A673 (cell line): ENCODE measurements at regions not wholly inside any gene's neighbourhood (a gene's known extent, or its start where the extent isn't known, plus 50 kb on each side); places are given as distances from the start of the nearest gene placed in this dataset.

Experiments
- BruUV-seq: library from RNA; stranded (reverse); fragments of 400-500 nt; replicated peaks from 2 replicates; lab custom pipeline; 2021; lab: Mats Ljungman, UMichigan
- CTCF ChIA-PET: fragments of 300-600 bp; sonication (Branson Sonifier 250); formaldehyde crosslinking; loops from one replicate; lab custom pipeline; 2022; ENCODE audit warnings: antibody characterized with exemption; lab: Charles Lee
- POLR2A ChIA-PET: fragments of 300-600 bp; sonication (Branson Sonifier 250); formaldehyde crosslinking; loops from one replicate; lab custom pipeline; 2022; ENCODE audit warnings: antibody characterized with exemption; ENCODE audit not compliant: low non-redundant PET; lab: Charles Lee
- DNase-seq: peaks from one replicate; pipeline ENCODE4 v3.0.0-alpha.2; 2015; ENCODE audit warnings: low spot score
- H3K27ac ChIP-seq: fragments of 200-600 bp; sonication (generic); 2 replicates; pipeline ENCODE4 v1.5.1; 2016; ENCODE audit warnings: mixed run types, low read depth, mild to moderate bottlenecking, mixed read lengths, antibody characterized with exemption, low read length; ENCODE audit not compliant: poor library complexity, severe bottlenecking
- H3K27me3 ChIP-seq: fragments of 200-600 bp; sonication (generic); replicated peaks from 2 replicates; pipeline ENCODE4 v1.6.1; 2017; ENCODE audit warnings: mixed run types, low read depth, mild to moderate bottlenecking, mixed read lengths, antibody characterized with exemption, low read length; ENCODE audit not compliant: insufficient read depth, poor library complexity
- H3K36me3 ChIP-seq: fragments of 200-600 bp; sonication (generic); 2 replicates; pipeline ENCODE4 v1.6.1; 2016; ENCODE audit warnings: mixed run types, mild to moderate bottlenecking, mixed read lengths, antibody characterized with exemption, low read length; ENCODE audit not compliant: insufficient read depth, poor library complexity, severe bottlenecking
- H3K4me1 ChIP-seq: fragments of 200-600 bp; sonication (generic); 2 replicates; pipeline ENCODE4 v1.6.1; 2017; ENCODE audit warnings: mixed run types, mild to moderate bottlenecking, mixed read lengths, antibody characterized with exemption, low read length; ENCODE audit not compliant: insufficient read depth, poor library complexity, severe bottlenecking
- H3K4me3 ChIP-seq: fragments of 200-600 bp; sonication (generic); 2 replicates; pipeline ENCODE4 v1.5.1; 2016; ENCODE audit warnings: low read depth, mixed run types, mild to moderate bottlenecking, mixed read lengths, low read length; ENCODE audit not compliant: poor library complexity, severe bottlenecking
- H3K9me3 ChIP-seq: fragments of 200-600 bp; sonication (generic); 2 replicates; pipeline ENCODE4 v1.6.1; 2016; ENCODE audit warnings: mixed run types, low read depth, mild to moderate bottlenecking, mixed read lengths, antibody characterized with exemption, low read length; ENCODE audit not compliant: poor library complexity, severe bottlenecking
- CTCF ChIP-seq: fragments of 300-800, 200-600 bp; sonication (generic); conservative IDR thresholded peaks from 2 replicates; pipeline ENCODE4 v1.5.1; 2017; ENCODE audit warnings: low read depth, mild to moderate bottlenecking, antibody characterized with exemption, low read length, moderate library complexity, mixed read lengths
- EZH2 ChIP-seq: fragments of 200-600 bp; sonication (generic); IDR thresholded peaks from 2 replicates; pipeline ENCODE4 v1.6.1; 2017; ENCODE audit warnings: borderline replicate concordance, low read depth, mild to moderate bottlenecking, mixed read lengths, antibody characterized with exemption, low read length; ENCODE audit not compliant: poor library complexity, severe bottlenecking
- intact Hi-C: fragments of 100-400 bp; cut with micrococcal nuclease; formaldehyde crosslinking; loops from one replicate; pipeline ENCODE4 v1.10.0; 2022; ENCODE audit not compliant: unreplicated experiment

DNA sequence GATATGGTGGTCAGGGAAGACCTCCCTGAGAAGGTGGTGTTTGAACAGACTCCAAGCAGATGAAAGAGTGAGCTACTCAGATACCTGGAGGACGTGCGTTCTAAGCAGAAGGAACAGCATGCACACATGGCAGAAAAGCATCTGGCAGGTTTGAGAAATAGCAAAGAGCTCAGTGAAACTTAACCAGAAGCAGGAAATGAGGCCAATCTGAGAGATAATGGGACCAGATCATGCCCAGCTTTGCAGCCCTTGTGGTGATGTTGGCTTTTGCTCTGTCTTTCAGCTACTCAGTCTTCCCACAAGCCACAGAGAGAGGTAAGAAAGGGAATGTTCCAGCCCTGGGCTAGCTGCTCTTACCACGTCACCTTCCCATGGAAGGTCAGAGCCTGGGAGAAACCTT lies 176.3 kb upstream of the GSC start:
- CTCF ChIA-PET = no interaction called here
- H3K4me3 ChIP-seq = no peak overlapping the region
- BruUV-seq = no TSS peak
- H3K36me3 ChIP-seq = no peaks in the 10 kb centered on the region
- POLR2A ChIA-PET = no interaction called here
- no peak for DNase-seq
- no peaks in the 10 kb centered on the region for H3K27me3 ChIP-seq
- no peaks in the 10 kb centered on the region for H3K9me3 ChIP-seq
- TF ChIP-seq EZH2 (no peak), CTCF (no peak)
- no peaks in the 10 kb centered on the region for H3K4me1 ChIP-seq
- no peak overlapping the region for H3K27ac ChIP-seq
- intact Hi-C loops = no loop called here

DNA sequence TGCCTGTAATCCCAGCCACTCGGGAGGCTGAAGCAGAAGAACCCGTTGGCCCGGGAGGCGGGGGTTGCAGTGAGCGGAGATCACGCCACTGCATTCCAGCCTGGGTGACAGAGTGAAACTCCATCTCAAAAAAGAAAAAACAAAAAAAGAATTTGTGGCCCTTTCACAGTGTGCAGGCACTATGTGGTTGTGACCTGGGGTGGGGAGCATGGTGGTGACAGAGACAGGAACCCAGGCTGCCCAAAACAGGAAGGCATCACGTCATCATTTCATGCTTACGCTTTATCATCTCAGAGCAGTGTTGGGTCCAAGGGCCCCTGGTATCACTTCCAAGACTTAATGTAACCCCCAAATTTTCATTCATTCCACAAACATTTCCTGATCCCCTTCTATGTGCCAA lies 175.7 kb upstream of the GSC start:
- CTCF ChIA-PET = no interaction called here
- Histone ChIP-seq H3K27ac (no peak overlapping the region), H3K9me3 (no peaks in the 10 kb centered on the region), H3K4me3 (no peak overlapping the region), H3K27me3 (no peaks in the 10 kb centered on the region), H3K36me3 (no peaks in the 10 kb centered on the region), H3K4me1 (no peaks in the 10 kb centered on the region)
- no peak for DNase-seq
- no peak for TF ChIP-seq CTCF
- TF ChIP-seq EZH2 = no peak
- POLR2A ChIA-PET = no interaction called here
- BruUV-seq = no TSS peak
- intact Hi-C loops = no loop called here

GRCh38 chr14:94944636-94945258 lies 174.8 kb upstream of the GSC start:
- no peaks in the 10 kb centered on the region for H3K36me3 ChIP-seq
- BruUV-seq = no TSS peak
- H3K4me1 ChIP-seq = no peaks in the 10 kb centered on the region
- no peak overlapping the region for H3K27ac ChIP-seq
- H3K4me3 ChIP-seq = no peak overlapping the region
- DNase-seq = no peak
- ChIA-PET CTCF (no interaction called here), POLR2A (no interaction called here)
- H3K27me3 ChIP-seq = no peaks in the 10 kb centered on the region
- intact Hi-C loops = no loop called here
- H3K9me3 ChIP-seq = no peaks in the 10 kb centered on the region
- TF ChIP-seq CTCF (no peak), EZH2 (no peak)
